HepG2 (cell line): ENCODE measurements at regions not wholly inside any gene's neighbourhood (a gene's known extent, or its start where the extent isn't known, plus 50 kb on each side); places are given as distances from the start of the nearest gene placed in this dataset.

ENCODE experiments used
- ATAC-seq: fragments of 200-7000 bp; cut with Tn5 transposase; 3 replicates; pipeline ENCODE4 v1.9.1; 2020; ENCODE audit warnings: mild to moderate bottlenecking, moderate library complexity
- BruUV-seq: library from RNA; stranded (reverse); fragments of 400-500 nt; replicated peaks from 2 replicates; lab custom pipeline; 2021; lab: Mats Ljungman, UMichigan
- CTCF ChIA-PET: fragments of 300-600 bp; formaldehyde crosslinking; extraction: SDS; loops from one replicate; lab custom pipeline; 2021; ENCODE audit warnings: low total read pairs, inconsistent platforms, low intra/inter-chr PET ratio; lab: Yijun Ruan, JAX
- POLR2A ChIA-PET: fragments of 350-600 bp; sonication (Branson Sonifier 250); formaldehyde crosslinking; loops from one replicate; lab custom pipeline; 2020; ENCODE audit warnings: antibody characterized with exemption, inconsistent platforms; lab: Yijun Ruan, JAX
- DNase-seq: peaks from one replicate; pipeline ENCODE4 v3.0.0-alpha.2; 2015; ENCODE audit warnings: low spot score
- FAIRE-seq: peaks from 3 replicates; lab custom pipeline; 2011; peaks lifted over from hg19 to GRCh38; lab: Jason Lieb, UNC
- H2AFZ ChIP-seq: one replicate; pipeline ENCODE4 v1.6.1; 2011; ENCODE audit warnings: low read length, inconsistent platforms
- H3K27ac ChIP-seq: fragments of 300-600 bp; 3 replicates; pipeline ENCODE4 v1.8.0; 2011; ENCODE audit warnings: mixed run types, mild to moderate bottlenecking, mixed read lengths, low read length, inconsistent platforms; ENCODE audit not compliant: insufficient read depth; ENCODE audit errors: extremely low read length
- H3K27me3 ChIP-seq, 2 experiments: fragments of 200-600 bp in 1 of 2; 2 replicates in 1 of 2; 3 replicates in 1 of 2; pipeline versions ENCODE4 v1.6.0 to v1.8.0; 2011; ENCODE audit warnings: low read length in 2 of 2, mild to moderate bottlenecking in 2 of 2, moderate library complexity in 2 of 2, inconsistent platforms in 1 of 2; ENCODE audit not compliant: insufficient read depth in 2 of 2, control insufficient read depth in 1 of 2
- H3K36me3 ChIP-seq, 2 experiments: fragments of 200-600 bp in 1 of 2; replicated peaks in 1 of 2; 2 replicates in 1 of 2; 3 replicates in 1 of 2; pipeline versions ENCODE4 v1.5.1 to v1.8.0; 2011; ENCODE audit warnings: low read length in 2 of 2, inconsistent platforms in 1 of 2; ENCODE audit not compliant: insufficient read depth in 2 of 2, control insufficient read depth in 1 of 2
- H3K4me1 ChIP-seq: 2 replicates; pipeline ENCODE4 v1.5.1; 2012; ENCODE audit warnings: low read length, inconsistent platforms; ENCODE audit not compliant: insufficient read depth
- H3K4me2 ChIP-seq: 2 replicates; pipeline ENCODE4 v1.6.0; 2011; ENCODE audit warnings: low read depth, low read length, inconsistent platforms
- H3K4me3 ChIP-seq, 3 experiments: fragments of 200-600 bp in 1 of 3; sonication (generic), shearing (Covaris generic) in 1 of 3; replicated peaks in 1 of 3; 2 replicates each; pipeline ENCODE4 v1.5.1; 2011 to 2016; ENCODE audit warnings: low read length in 3 of 3, inconsistent platforms in 2 of 3, low read depth in 2 of 3, mild to moderate bottlenecking in 2 of 3, control low read depth in 1 of 3, mixed read lengths in 1 of 3; ENCODE audit not compliant: insufficient read depth in 1 of 3
- H3K79me2 ChIP-seq: one replicate; pipeline ENCODE4 v1.6.1; 2011; ENCODE audit warnings: low read length, inconsistent platforms; ENCODE audit not compliant: insufficient read depth
- H3K9ac ChIP-seq: 2 replicates; pipeline ENCODE4 v1.6.0; 2011; ENCODE audit warnings: mild to moderate bottlenecking, low read depth, low read length, inconsistent platforms; ENCODE audit not compliant: insufficient read depth
- H3K9me3 ChIP-seq: 2 replicates; pipeline ENCODE4 v1.5.1; 2012; ENCODE audit warnings: mild to moderate bottlenecking, low read length
- H4K20me1 ChIP-seq: 2 replicates; pipeline ENCODE4 v1.6.0; 2011; ENCODE audit warnings: inconsistent platforms, mild to moderate bottlenecking, low read length, moderate library complexity; ENCODE audit not compliant: insufficient read depth
- BATF2 ChIP-seq: sonication (generic); formaldehyde crosslinking; IDR thresholded peaks from 2 replicates; pipeline ENCODE4 v1.8.0; 2022; ENCODE audit warnings: mild to moderate bottlenecking, missing genetic modification reagents, moderate library complexity
- BORCS8-MEF2B ChIP-seq: sonication (generic); formaldehyde crosslinking; IDR thresholded peaks from 2 replicates; pipeline ENCODE4 v1.8.0; 2022; ENCODE audit warnings: mild to moderate bottlenecking, missing genetic modification reagents
- HMGXB3 ChIP-seq: sonication (generic); formaldehyde crosslinking; IDR thresholded peaks from 2 replicates; pipeline ENCODE4 v1.4.0; 2020; ENCODE audit warnings: missing genetic modification reagents, borderline replicate concordance
- LBX2 ChIP-seq: sonication (generic); formaldehyde crosslinking; IDR thresholded peaks from 2 replicates; pipeline ENCODE4 v1.5.0; 2020; ENCODE audit warnings: missing genetic modification reagents, mild to moderate bottlenecking, borderline replicate concordance
- MLX ChIP-seq: IDR thresholded peaks from 2 replicates; pipeline ENCODE4 v1.6.1; 2016
- MLXIP ChIP-seq: sonication (generic); formaldehyde crosslinking; IDR thresholded peaks from 2 replicates; pipeline ENCODE4 v1.9.0; 2021; ENCODE audit warnings: missing genetic modification reagents, borderline replicate concordance
- NR2F6 ChIP-seq, 2 experiments: IDR thresholded peaks; 2 replicates each; pipeline ENCODE4 v1.6.1; 2016; ENCODE audit warnings: antibody characterized with exemption in 1 of 2, mild to moderate bottlenecking in 1 of 2
- RORA ChIP-seq: sonication (generic); formaldehyde crosslinking; IDR thresholded peaks from 2 replicates; pipeline ENCODE4 v1.5.0; 2020; ENCODE audit warnings: mild to moderate bottlenecking, missing genetic modification reagents, moderate library complexity
- SALL2 ChIP-seq: sonication (generic); formaldehyde crosslinking; IDR thresholded peaks from 2 replicates; pipeline ENCODE4 v1.8.1; 2023; ENCODE audit warnings: mild to moderate bottlenecking, missing genetic modification reagents, inconsistent platforms
- UBTF ChIP-seq: sonication (generic); formaldehyde crosslinking; IDR thresholded peaks from 2 replicates; pipeline ENCODE4 v1.4.0; 2020; ENCODE audit warnings: mild to moderate bottlenecking, missing genetic modification reagents
- ZNF674 ChIP-seq: sonication (generic); formaldehyde crosslinking; IDR thresholded peaks from 2 replicates; pipeline ENCODE4 v1.5.0; 2020; ENCODE audit warnings: low read depth, mild to moderate bottlenecking, missing genetic modification reagents
- ZSCAN30 ChIP-seq: sonication (generic); formaldehyde crosslinking; IDR thresholded peaks from 2 replicates; pipeline ENCODE4 v1.5.0; 2020; ENCODE audit warnings: mild to moderate bottlenecking, missing genetic modification reagents
- WGBS: methylation state at CpG from one replicate; pipeline ENCODE4 v1.1.6; 2017; ENCODE audit warnings: low lambda C conversion rate; 5-methylcytosine and 5-hydroxymethylcytosine counted together
- in situ Hi-C: cut with HindIII; loops from 2 replicates; pipeline ENCODE4 v1.10.0; 2017; ENCODE audit warnings: low pct_unique_long_range_greater_than_20kb; ENCODE audit not compliant: extremely low pct_ligation_motif_present
- intact Hi-C: fragments of 100-400 bp; cut with micrococcal nuclease; formaldehyde crosslinking; loops from one replicate; pipeline ENCODE4 v1.10.0; 2022; ENCODE audit not compliant: unreplicated experiment

- DNase-seq (no peak), FAIRE-seq (no peak), ATAC-seq (no peak)
- no peak overlapping the region for H3K27ac ChIP-seq
- peaks cover 92% of the 10 kb centered on the region for H3K9me3 ChIP-seq
- no peaks in the 10 kb centered on the region for H3K4me1 ChIP-seq
- no peaks in the 10 kb centered on the region for H3K79me2 ChIP-seq
- H2AFZ ChIP-seq: no peak overlapping the region
- H3K36me3 ChIP-seq: no peaks in the 10 kb centered on the region
- intact Hi-C loops (no loop called here), in situ Hi-C loops (no loop called here)
- no peak overlapping the region for H3K4me3 ChIP-seq
- no TSS peak for BruUV-seq
- WGBS: 1% methylated on average over 4 of the region's 4 CpGs
- no peaks in the 10 kb centered on the region for H4K20me1 ChIP-seq
- H3K4me2 ChIP-seq: no peak overlapping the region
- no peak overlapping the region for H3K9ac ChIP-seq
- no peaks in the 10 kb centered on the region for H3K27me3 ChIP-seq
- POLR2A ChIA-PET: no interaction called here
- CTCF ChIA-PET: no interaction called here
- TF ChIP-seq NR2F6 (IDR thresholded peaks at IDR 0.05) (no peak), NR2F6 (CRISPR knock-in tag; IDR thresholded peaks at IDR 0.05) (no peak), ZNF674 (CRISPR knock-in tag) (no peak), SALL2 (CRISPR knock-in tag) (no peak), RORA (CRISPR knock-in tag) (no peak), UBTF (CRISPR knock-in tag) (no peak), HMGXB3 (CRISPR knock-in tag) (no peak), LBX2 (CRISPR knock-in tag) (no peak), BATF2 (no peak), MLXIP (CRISPR knock-in tag) (no peak), ZSCAN30 (no peak), BORCS8-MEF2B (CRISPR knock-in tag) (no peak), MLX (CRISPR knock-in tag) (no peak)
Measured at GRCh38 chr1:163912170-163912884, 590.6 kb downstream of the NUF2 start.
